Fibroblast of mammary gland (primary cell): ENCODE measurements at regions not wholly inside any gene's neighbourhood (a gene's known extent, or its start where the extent isn't known, plus 50 kb on each side); places are given as distances from the start of the nearest gene placed in this dataset.
"Not testable (repeated sequence)": the region's sequence is repeated elsewhere in the genome, so short reads cannot be mapped to it uniquely, and the experiment has no call there.

Source experiments
- DNase-seq: peaks from one replicate; pipeline ENCODE4 v3.0.0-alpha.2; 2010; ENCODE audit warnings: low read depth
- H3K4me3 ChIP-seq: 2 replicates; pipeline ENCODE4 v1.5.1; 2011; ENCODE audit warnings: low read depth, mild to moderate bottlenecking, low read length, moderate library complexity; ENCODE audit not compliant: control insufficient read depth
- CTCF ChIP-seq: conservative IDR thresholded peaks from 2 replicates; pipeline ENCODE4 v1.5.1; 2011; ENCODE audit warnings: low read depth, low read length, inconsistent platforms; ENCODE audit not compliant: control insufficient read depth, insufficient read depth

- no peak overlapping the region for H3K4me3 ChIP-seq
- TF ChIP-seq CTCF, result no peak
- DNase-seq, result no peak
Measured at GRCh38 chr7:39824456-39825200, 125.4 kb upstream of the CDK13 start.

GRCh38 chr7:39825401-39825980, 124.6 kb upstream of the CDK13 start:
- DNase-seq, result peak; percentile 54
- no peak for TF ChIP-seq CTCF
- H3K4me3 ChIP-seq, result no peak overlapping the region

GRCh38 chr7:39826166-39826565, 123.9 kb upstream of the CDK13 start:
- DNase-seq, result no peak
- no peak for TF ChIP-seq CTCF
- H3K4me3 ChIP-seq, result no peak overlapping the region

GRCh38 chr7:39827571-39827970, 122.5 kb upstream of the CDK13 start:
- no peak for DNase-seq
- no peak overlapping the region for H3K4me3 ChIP-seq
- TF ChIP-seq CTCF, result no peak

GRCh38 chr7:39829028-39829427, 121.0 kb upstream of the CDK13 start:
- H3K4me3 ChIP-seq, result no peak overlapping the region
- no peak for TF ChIP-seq CTCF
- no peak for DNase-seq

- H3K4me3 ChIP-seq, result no peak overlapping the region
- no peak for TF ChIP-seq CTCF
- DNase-seq, result no peak
Measured at GRCh38 chr7:39832519-39833085, 117.5 kb upstream of the CDK13 start.

GRCh38 chr7:39833180-39833799, 116.8 kb upstream of the CDK13 start:
- peak overlapping the region; percentile 27 for H3K4me3 ChIP-seq
- peak; percentile 24 for DNase-seq

GRCh38 chr7:39833865-39834634, 116.0 kb upstream of the CDK13 start:
- not testable (repeated sequence) for H3K4me3 ChIP-seq

More at GRCh38 chr7:39833865-39834634, 116.0 kb upstream of the CDK13 start:
- DNase-seq, result not testable (repeated sequence)
